Colonic mucosa (tissue), 4 donors: ENCODE measurements at regions not wholly inside any gene's neighbourhood (a gene's known extent, or its start where the extent isn't known, plus 50 kb on each side); places are given as distances from the start of the nearest gene placed in this dataset.

Experiments used
- DNase-seq: peaks from one replicate; pipeline ENCODE4 v3.0.0-alpha.2; 2020
- H3K27ac ChIP-seq: fragments of 200-600 bp; one replicate; pipeline ENCODE4 v1.8.0; 2021
- H3K27me3 ChIP-seq: fragments of 200-600 bp; one replicate; pipeline ENCODE4 v1.8.0; 2021
- H3K36me3 ChIP-seq: fragments of 200-600 bp; one replicate; pipeline ENCODE4 v1.8.0; 2021
- H3K4me1 ChIP-seq: fragments of 200-600 bp; one replicate; pipeline ENCODE4 v1.8.0; 2021; ENCODE audit warnings: mild to moderate bottlenecking
- H3K4me3 ChIP-seq: fragments of 200-600 bp; one replicate; pipeline ENCODE4 v1.8.0; 2021
- H3K9ac ChIP-seq, 2 donors: one replicate each; pipeline ENCODE4 v1.7.0; 2013; ENCODE audit warnings: control low read depth in 2 of 2, low read depth in 2 of 2, low read length in 2 of 2
- H3K9me3 ChIP-seq: fragments of 200-600 bp; one replicate; pipeline ENCODE4 v1.8.0; 2021
- intact Hi-C: fragments of 100-400 bp; cut with DNase I; formaldehyde crosslinking; loops from one replicate; pipeline ENCODE4 v1.14.1; 2022
- TF ChIP-seq, protein P1 (sequence below): fragments of 200-600 bp; IDR thresholded peaks from one replicate; pipeline ENCODE4 v1.8.0; 2022; ENCODE audit warnings: antibody characterized with exemption, mild to moderate bottlenecking
- donor health status: healthy.
- donor health status: DM: no; HTN: no; CAD: no.
- donor health status: DM: no; HTN: no; CAD: no.

DNA sequence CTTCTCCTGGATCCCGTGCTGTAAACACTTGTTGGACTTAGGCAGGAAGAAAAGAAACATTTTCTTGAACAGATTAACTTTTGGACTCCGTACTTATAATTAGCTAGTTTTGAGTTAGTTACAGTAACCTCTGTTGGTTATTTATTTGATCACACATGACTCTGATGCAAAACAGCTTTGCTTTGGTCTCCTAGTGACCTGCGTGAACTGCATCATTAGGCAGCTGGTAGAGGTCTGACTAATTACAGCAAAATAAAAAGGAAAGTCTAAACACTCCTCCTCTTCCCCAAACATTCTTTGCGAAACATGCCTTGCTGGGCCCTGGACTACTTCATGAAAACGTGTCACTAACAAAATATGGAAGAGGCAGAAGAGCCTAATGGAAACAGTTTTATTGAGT, 61.1 kb upstream of the ZFP64 start:
- H3K27me3 ChIP-seq: no peaks in the 10 kb centered on the region
- H3K27ac ChIP-seq: no peak overlapping the region
- no peaks in the 10 kb centered on the region for H3K9me3 ChIP-seq
- intact Hi-C loops: no loop called here
- DNase-seq: no peak
- H3K4me3 ChIP-seq: no peak overlapping the region
- H3K9ac ChIP-seq: no peak overlapping the region
- no peaks in the 10 kb centered on the region for H3K4me1 ChIP-seq
- TF ChIP-seq, protein P1, sequence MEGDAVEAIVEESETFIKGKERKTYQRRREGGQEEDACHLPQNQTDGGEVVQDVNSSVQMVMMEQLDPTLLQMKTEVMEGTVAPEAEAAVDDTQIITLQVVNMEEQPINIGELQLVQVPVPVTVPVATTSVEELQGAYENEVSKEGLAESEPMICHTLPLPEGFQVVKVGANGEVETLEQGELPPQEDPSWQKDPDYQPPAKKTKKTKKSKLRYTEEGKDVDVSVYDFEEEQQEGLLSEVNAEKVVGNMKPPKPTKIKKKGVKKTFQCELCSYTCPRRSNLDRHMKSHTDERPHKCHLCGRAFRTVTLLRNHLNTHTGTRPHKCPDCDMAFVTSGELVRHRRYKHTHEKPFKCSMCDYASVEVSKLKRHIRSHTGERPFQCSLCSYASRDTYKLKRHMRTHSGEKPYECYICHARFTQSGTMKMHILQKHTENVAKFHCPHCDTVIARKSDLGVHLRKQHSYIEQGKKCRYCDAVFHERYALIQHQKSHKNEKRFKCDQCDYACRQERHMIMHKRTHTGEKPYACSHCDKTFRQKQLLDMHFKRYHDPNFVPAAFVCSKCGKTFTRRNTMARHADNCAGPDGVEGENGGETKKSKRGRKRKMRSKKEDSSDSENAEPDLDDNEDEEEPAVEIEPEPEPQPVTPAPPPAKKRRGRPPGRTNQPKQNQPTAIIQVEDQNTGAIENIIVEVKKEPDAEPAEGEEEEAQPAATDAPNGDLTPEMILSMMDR: no peak
- H3K36me3 ChIP-seq: no peaks in the 10 kb centered on the region

DNA sequence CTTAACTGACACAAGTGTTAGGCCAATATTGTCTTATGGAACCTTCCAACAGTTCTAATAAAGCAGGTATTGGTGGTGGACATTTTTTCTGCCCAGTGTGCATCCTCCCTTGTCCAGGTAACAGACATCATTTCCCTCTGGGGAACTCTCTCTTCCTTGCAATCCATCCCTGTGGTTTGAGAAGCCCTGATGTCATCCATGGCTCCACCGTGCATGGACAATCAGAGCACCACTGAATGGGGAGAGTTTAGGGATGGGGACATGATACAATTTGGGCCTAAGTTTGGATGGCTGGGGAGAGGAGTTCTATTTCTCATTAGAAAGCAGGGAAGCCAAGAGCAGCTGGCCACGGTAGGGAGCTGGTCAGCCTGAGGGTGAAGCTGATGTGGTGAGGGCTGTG, 60.2 kb upstream of the ZFP64 start:
- H3K4me3 ChIP-seq: no peak overlapping the region
- no peak overlapping the region for H3K9ac ChIP-seq
- intact Hi-C loops: no loop called here

DNA sequence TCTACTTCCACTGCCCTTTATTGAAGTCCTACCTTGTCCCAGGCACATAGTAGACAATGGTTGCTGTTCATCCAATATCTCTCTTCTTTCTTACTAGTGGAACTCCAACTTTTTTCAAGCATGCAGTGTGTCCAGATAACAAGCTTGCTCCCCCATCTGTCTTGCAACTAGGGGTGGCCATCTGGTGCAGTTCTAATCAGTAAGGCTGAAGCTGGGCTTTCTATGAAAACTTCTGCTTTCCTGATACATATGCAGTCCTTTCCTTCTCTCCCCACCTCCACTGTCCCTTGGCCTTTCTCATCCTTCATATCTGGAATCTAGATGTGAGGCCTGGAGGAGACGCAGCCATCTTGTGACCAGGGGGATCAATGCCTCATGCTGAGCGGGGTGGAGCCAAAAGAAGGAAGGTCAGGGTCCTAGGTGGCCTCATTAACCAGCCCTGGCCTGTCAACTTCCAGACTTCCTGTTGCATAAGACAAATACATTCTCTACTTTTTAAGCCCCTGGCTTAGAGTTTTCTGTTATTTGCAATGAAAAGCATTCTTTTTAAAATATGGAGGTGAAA, 59.6 kb upstream of the ZFP64 start:
- no peak overlapping the region for H3K4me3 ChIP-seq
- DNase-seq: no peak
- H3K27me3 ChIP-seq: no peaks in the 10 kb centered on the region
- H3K4me1 ChIP-seq: no peaks in the 10 kb centered on the region
- no peak overlapping the region for H3K9ac ChIP-seq
- intact Hi-C loops: no loop called here
- no peaks in the 10 kb centered on the region for H3K36me3 ChIP-seq
- H3K9me3 ChIP-seq: no peaks in the 10 kb centered on the region
- no peak overlapping the region for H3K27ac ChIP-seq
- TF ChIP-seq, protein P1: no peak

More for the DNA sequence above, 60.2 kb upstream of the ZFP64 start:
- TF ChIP-seq, protein P1: no peak
- Histone ChIP-seq H3K4me1 (no peaks in the 10 kb centered on the region), H3K27ac (no peak overlapping the region), H3K27me3 (no peaks in the 10 kb centered on the region), H3K9me3 (no peaks in the 10 kb centered on the region), H3K36me3 (no peaks in the 10 kb centered on the region)
- no peak for DNase-seq

DNA sequence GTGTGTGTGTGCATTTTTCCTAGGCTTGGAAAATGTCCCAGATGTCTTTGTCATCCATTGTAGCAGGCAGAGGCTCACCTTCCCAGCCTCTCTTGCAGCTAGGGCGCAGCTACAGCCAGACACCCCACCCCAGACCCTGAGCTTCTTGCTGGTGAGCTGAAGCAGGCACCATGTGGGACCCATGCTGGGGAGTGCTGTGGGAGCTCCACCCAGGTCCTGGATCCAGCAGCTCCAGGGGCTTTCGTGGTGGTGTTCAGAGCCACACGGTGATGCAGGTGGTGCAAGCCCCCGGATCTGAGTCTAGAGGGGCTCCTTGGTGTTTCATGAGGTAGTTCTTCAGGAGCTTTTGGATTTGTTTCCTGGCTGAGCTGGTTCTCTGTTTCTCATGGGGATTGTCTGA, 56.0 kb upstream of the ZFP64 start:
- no peaks in the 10 kb centered on the region for H3K27me3 ChIP-seq
- TF ChIP-seq, protein P1: no peak
- DNase-seq: no peak

DNA sequence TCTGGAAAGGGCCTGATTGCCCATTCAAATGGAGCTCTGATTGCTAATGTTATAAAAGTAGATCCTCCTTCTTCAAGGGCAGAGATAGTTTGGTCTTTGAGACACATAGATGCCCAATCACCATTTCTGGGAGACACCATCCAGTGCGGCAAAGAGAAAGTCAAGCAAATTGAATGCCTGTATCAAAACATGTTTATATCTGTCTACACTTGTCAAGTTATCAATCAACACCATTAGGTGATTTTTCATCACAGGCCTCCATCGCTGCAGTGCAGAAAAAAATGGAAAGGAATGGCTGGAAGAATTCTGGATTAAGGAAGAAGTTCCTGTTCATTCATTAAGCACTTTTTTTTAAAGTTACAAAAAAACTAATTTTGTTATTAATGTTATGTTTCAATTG, 54.8 kb upstream of the ZFP64 start:
- no peak for DNase-seq
- Histone ChIP-seq H3K9ac (no peak overlapping the region), H3K4me1 (no peaks in the 10 kb centered on the region), H3K4me3 (no peak overlapping the region), H3K36me3 (no peaks in the 10 kb centered on the region), H3K27me3 (no peaks in the 10 kb centered on the region), H3K9me3 (no peaks in the 10 kb centered on the region), H3K27ac (no peak overlapping the region)
- TF ChIP-seq, protein P1: no peak
- intact Hi-C loops: no loop called here

More for the DNA sequence above, 56.0 kb upstream of the ZFP64 start:
- H3K9me3 ChIP-seq: no peaks in the 10 kb centered on the region
- H3K9ac ChIP-seq: no peak overlapping the region
- H3K4me3 ChIP-seq: no peak overlapping the region
- no peaks in the 10 kb centered on the region for H3K36me3 ChIP-seq
- no peak overlapping the region for H3K27ac ChIP-seq
- no peaks in the 10 kb centered on the region for H3K4me1 ChIP-seq
- intact Hi-C loops: no loop called here
